Spleen (tissue), 7 donors: ENCODE measurements at regions not wholly inside any gene's neighbourhood (a gene's known extent, or its start where the extent isn't known, plus 50 kb on each side); places are given as distances from the start of the nearest gene placed in this dataset.

ENCODE experiments used
- POLR2A ChIP-seq, 3 donors: fragments of 450-650 bp; IDR thresholded peaks; one replicate each; pipeline ENCODE4 v1.5.1; 2017; ENCODE audit warnings: antibody characterized with exemption in 3 of 3, mild to moderate bottlenecking in 1 of 3
- TF ChIP-seq, protein P1 (sequence below), 11 experiments: fragments of 200-600 bp in 7 of 11; fragments of 450-650 bp in 4 of 11; sonication (generic) in 4 of 11; IDR thresholded peaks in 8 of 11; conservative IDR thresholded peaks in 3 of 11; 1 replicate in 7 of 11; 2 replicates in 4 of 11; pipeline versions ENCODE4 v1.4.0 to v1.8.0; 2016 to 2021; ENCODE audit warnings: antibody characterized with exemption in 11 of 11, inconsistent platforms in 4 of 11, mild to moderate bottlenecking in 1 of 11
- donor health status: DM: no; HTN: no; CAD: no; lungs with moderate emphysema.
- donor health status: DM: no; HTN: no; CAD: no.
- donor health status: DM: no; HTN: no; CAD: no.

DNA sequence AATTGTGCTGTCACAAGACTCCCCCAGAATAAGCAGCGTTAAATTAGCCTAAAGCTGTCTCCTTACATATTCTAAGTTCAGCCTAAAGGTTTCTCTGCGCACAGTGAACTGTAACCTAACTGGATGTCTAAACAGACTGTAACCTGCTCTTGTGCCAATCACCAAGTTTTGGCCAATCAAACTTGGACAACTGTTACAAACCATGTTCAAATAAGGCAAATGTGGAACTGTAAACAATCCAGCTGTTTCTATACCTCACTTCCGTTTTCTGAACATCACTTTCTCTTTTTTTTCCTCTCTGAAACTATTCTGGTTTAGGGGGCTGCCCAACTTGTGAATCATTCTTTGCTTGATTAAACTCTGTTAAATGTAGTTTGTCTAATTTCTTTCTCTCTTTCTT is 252.2 kb upstream of the HABP2 start:
- TF ChIP-seq, protein P1, sequence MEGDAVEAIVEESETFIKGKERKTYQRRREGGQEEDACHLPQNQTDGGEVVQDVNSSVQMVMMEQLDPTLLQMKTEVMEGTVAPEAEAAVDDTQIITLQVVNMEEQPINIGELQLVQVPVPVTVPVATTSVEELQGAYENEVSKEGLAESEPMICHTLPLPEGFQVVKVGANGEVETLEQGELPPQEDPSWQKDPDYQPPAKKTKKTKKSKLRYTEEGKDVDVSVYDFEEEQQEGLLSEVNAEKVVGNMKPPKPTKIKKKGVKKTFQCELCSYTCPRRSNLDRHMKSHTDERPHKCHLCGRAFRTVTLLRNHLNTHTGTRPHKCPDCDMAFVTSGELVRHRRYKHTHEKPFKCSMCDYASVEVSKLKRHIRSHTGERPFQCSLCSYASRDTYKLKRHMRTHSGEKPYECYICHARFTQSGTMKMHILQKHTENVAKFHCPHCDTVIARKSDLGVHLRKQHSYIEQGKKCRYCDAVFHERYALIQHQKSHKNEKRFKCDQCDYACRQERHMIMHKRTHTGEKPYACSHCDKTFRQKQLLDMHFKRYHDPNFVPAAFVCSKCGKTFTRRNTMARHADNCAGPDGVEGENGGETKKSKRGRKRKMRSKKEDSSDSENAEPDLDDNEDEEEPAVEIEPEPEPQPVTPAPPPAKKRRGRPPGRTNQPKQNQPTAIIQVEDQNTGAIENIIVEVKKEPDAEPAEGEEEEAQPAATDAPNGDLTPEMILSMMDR (IDR thresholded peaks at IDR 0.05 in 8 of 11, conservative IDR thresholded peaks at IDR 0.05 in 3 of 11) = no peak
- no peak for TF ChIP-seq POLR2A (IDR thresholded peaks at IDR 0.05)
